Mesothelial cell of epicardium (in vitro differentiated cells): ENCODE measurements at regions not wholly inside any gene's neighbourhood (a gene's known extent, or its start where the extent isn't known, plus 50 kb on each side); places are given as distances from the start of the nearest gene placed in this dataset.

Experiments used
- DNase-seq, 2 experiments: peaks; one replicate each; pipeline ENCODE4 v3.0.0; 2021; ENCODE audit warnings: low spot score in 2 of 2; ENCODE audit not compliant: unreplicated experiment in 2 of 2
- H3K27ac Mint-ChIP-seq: 2 replicates; pipeline ENCODE4 v1.8.0; 2021; ENCODE audit warnings: mixed read lengths
- H3K27me3 Mint-ChIP-seq: 2 replicates; pipeline ENCODE4 v1.8.0; 2021; ENCODE audit warnings: low read depth, mixed read lengths
- H3K36me3 Mint-ChIP-seq: 2 replicates; pipeline ENCODE4 v1.8.0; 2021; ENCODE audit warnings: mixed read lengths
- H3K4me1 Mint-ChIP-seq: 2 replicates; pipeline ENCODE4 v1.8.0; 2021; ENCODE audit warnings: mixed read lengths
- H3K4me3 Mint-ChIP-seq: 2 replicates; pipeline ENCODE4 v1.8.0; 2021; ENCODE audit warnings: mild to moderate bottlenecking, moderate library complexity, mixed read lengths
- H3K9me3 Mint-ChIP-seq: 2 replicates; pipeline ENCODE4 v1.8.0; 2021; ENCODE audit warnings: mixed read lengths
- TF ChIP-seq, protein P1 (sequence below): fragments of 200-600 bp; sonication (generic); IDR thresholded peaks from one replicate; pipeline ENCODE4 v1.5.0; 2021; ENCODE audit warnings: antibody characterized with exemption; ENCODE audit not compliant: unreplicated experiment

DNA sequence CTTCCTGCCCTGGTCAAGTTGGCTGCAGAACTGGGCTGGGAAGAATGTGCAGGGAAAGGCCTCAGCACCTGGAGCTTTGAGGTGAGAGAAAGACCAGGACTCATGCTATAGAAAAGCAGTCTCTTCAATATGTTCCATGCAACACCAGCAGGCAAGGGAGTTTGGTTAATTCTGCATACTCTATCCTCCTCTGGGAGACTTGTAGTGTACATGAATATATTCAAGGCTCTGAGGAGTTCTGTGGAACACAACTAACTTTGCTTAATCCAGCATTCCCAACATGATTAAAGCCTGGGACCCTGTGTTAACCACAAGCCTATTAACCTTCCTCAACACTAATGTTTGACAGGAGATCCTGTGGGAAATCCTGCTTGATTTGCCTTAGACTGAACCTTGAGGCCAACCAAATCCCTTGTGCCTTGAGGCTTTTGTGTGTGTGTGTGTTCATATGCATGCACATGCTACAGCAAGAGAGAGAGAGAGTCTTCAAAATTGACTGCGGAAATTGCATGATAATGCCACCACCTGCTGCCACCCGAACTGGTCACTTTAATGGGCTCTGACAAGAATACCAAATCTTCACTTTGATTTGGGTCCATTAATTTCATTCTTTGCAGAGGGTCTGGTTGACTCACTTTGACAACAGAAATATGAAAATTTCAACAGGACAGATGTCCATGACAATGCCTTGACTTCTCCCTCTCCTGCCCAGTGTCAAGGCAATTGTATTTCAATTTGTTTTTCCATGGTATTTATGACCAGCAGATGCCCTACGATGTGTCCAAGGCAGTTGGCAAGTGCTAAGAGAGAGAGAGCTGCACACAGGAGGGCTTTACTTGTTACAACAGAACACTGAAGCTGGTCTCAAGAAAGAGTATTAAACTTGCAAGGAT, 238.2 kb upstream of the ZBED5 start:
- TF ChIP-seq, protein P1, sequence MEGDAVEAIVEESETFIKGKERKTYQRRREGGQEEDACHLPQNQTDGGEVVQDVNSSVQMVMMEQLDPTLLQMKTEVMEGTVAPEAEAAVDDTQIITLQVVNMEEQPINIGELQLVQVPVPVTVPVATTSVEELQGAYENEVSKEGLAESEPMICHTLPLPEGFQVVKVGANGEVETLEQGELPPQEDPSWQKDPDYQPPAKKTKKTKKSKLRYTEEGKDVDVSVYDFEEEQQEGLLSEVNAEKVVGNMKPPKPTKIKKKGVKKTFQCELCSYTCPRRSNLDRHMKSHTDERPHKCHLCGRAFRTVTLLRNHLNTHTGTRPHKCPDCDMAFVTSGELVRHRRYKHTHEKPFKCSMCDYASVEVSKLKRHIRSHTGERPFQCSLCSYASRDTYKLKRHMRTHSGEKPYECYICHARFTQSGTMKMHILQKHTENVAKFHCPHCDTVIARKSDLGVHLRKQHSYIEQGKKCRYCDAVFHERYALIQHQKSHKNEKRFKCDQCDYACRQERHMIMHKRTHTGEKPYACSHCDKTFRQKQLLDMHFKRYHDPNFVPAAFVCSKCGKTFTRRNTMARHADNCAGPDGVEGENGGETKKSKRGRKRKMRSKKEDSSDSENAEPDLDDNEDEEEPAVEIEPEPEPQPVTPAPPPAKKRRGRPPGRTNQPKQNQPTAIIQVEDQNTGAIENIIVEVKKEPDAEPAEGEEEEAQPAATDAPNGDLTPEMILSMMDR = no peak
- Mint-ChIP-seq H3K36me3 (no peaks in the 10 kb centered on the region), H3K27ac (no peak overlapping the region), H3K4me3 (no peak overlapping the region), H3K27me3 (no peaks in the 10 kb centered on the region), H3K4me1 (no peaks in the 10 kb centered on the region), H3K9me3 (peaks cover 14% of the 10 kb centered on the region)
- no peak for DNase-seq

DNA sequence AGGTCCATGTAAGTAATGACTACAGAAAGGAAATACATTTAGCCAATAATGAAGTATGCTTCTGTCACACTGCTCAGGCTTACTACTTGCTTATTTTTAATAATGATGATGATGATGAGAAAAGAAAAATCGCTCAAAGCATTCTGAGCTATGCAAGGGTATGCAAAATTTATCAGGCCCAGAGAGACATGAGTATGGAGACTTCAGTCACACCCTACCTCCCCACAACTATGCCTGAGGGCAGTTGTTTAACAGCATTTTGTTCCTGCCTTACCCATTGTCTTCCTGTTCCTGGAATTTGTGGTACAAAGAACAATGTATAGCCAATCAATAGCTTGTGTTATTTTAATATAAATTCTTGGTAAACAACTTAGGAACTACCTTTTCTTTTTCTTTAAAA, 232.6 kb upstream of the ZBED5 start:
- DNase-seq = no peak
- no peaks in the 10 kb centered on the region for H3K36me3 Mint-ChIP-seq
- H3K27ac Mint-ChIP-seq = no peak overlapping the region
- H3K4me3 Mint-ChIP-seq = no peak overlapping the region
- H3K9me3 Mint-ChIP-seq = peaks cover 27% of the 10 kb centered on the region
- TF ChIP-seq, protein P1 = no peak
- no peaks in the 10 kb centered on the region for H3K4me1 Mint-ChIP-seq
- H3K27me3 Mint-ChIP-seq = no peaks in the 10 kb centered on the region

DNA sequence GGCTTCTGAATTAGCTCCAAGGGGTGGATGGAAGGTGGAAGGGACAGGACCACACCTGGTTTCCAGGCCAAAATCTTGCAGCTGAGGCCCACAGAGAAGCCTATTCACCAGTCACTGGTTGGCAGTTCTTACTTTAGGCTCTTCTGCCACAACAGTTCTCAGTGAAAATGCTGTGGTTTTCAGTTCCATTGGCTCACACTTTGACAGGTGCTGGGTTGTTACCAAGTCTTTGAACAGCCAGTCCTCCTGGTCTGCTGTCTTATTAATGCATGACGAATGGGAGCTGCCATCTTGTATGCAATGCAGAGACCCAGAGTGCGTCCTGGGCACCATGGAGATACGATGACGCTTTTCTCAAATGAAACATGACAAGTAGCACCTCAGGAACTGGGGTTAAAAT, 232.0 kb upstream of the ZBED5 start:
- Mint-ChIP-seq H3K4me3 (no peak overlapping the region), H3K4me1 (no peaks in the 10 kb centered on the region), H3K27ac (no peak overlapping the region), H3K36me3 (no peaks in the 10 kb centered on the region), H3K9me3 (peaks cover 27% of the 10 kb centered on the region), H3K27me3 (no peaks in the 10 kb centered on the region)
- TF ChIP-seq, protein P1 = no peak
- no peak for DNase-seq

DNA sequence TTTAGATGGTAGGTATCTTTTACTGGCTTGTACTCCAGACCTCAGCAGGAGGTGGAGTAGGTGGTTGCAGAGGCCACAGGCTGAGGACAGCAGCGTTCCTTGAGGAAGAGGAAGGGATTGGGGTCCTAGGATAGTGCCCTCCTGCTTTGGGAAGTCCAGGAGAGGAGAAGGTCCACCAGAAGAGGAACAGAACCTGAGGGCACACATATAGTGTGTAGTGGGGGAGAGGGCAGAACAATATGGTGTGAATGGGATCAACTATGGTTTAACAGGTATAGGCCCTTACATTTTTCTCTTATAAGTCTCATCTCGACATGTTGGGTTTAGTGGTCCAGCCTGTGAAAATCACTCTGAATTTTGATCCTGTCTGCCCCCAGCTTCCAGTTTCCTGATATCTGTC, 229.1 kb upstream of the ZBED5 start:
- no peak overlapping the region for H3K4me3 Mint-ChIP-seq
- TF ChIP-seq, protein P1 = no peak
- H3K4me1 Mint-ChIP-seq = peaks cover 10% of the 10 kb centered on the region
- H3K9me3 Mint-ChIP-seq = peaks cover 26% of the 10 kb centered on the region
- H3K36me3 Mint-ChIP-seq = no peaks in the 10 kb centered on the region
- no peak overlapping the region for H3K27ac Mint-ChIP-seq
- DNase-seq = no peak
- no peaks in the 10 kb centered on the region for H3K27me3 Mint-ChIP-seq

DNA sequence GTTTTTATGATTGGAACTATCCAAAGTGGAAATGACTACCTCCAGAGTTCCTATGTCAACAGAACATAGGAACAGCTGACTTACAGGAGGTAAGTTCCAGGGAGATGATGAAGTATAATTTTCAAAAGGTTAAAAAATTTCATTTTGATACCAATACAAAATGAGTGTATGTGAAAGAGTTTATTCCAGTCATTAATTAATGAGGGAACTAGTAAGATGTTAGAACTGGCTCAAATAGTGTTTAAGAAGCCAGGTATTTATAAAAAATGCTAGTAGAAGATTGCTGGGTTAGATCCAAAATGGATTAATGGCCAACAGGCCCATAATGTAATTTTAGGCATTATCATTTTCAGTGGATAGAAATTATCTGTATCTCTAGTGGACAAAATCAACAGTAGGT, 227.7 kb upstream of the ZBED5 start:
- no peaks in the 10 kb centered on the region for H3K36me3 Mint-ChIP-seq
- H3K4me3 Mint-ChIP-seq = no peak overlapping the region
- peaks cover 18% of the 10 kb centered on the region for H3K4me1 Mint-ChIP-seq
- H3K9me3 Mint-ChIP-seq = peaks cover 13% of the 10 kb centered on the region
- DNase-seq = no peak
- H3K27me3 Mint-ChIP-seq = no peaks in the 10 kb centered on the region
- TF ChIP-seq, protein P1 = no peak
- no peak overlapping the region for H3K27ac Mint-ChIP-seq

DNA sequence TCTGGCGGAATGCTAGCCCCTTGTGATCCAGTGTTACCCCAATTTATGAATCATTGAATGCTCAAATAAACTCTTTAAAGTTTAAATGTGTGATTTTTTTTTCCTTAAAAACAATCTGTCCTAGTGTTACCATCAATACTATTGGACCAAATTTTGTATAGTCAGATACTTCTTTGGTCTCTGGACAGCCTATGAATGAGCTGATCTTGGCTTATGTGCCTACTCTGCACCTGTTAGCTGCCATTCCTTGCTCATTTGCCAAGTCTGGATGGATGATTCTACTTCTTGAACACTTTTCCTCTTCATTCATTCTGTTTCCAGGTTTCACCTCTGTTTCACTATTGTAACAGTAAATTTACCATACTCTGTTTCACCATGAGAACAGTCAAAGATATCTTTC, 226.5 kb upstream of the ZBED5 start:
- peaks cover 18% of the 10 kb centered on the region for H3K4me1 Mint-ChIP-seq
- peaks cover 4% of the 10 kb centered on the region for H3K27me3 Mint-ChIP-seq
- no peaks in the 10 kb centered on the region for H3K36me3 Mint-ChIP-seq
- TF ChIP-seq, protein P1 = no peak
- H3K9me3 Mint-ChIP-seq = peaks cover 7% of the 10 kb centered on the region
- no peak for DNase-seq
- H3K4me3 Mint-ChIP-seq = no peak overlapping the region
- no peak overlapping the region for H3K27ac Mint-ChIP-seq
